HFFc6 (cell line): ENCODE measurements at regions not wholly inside any gene's neighbourhood (a gene's known extent, or its start where the extent isn't known, plus 50 kb on each side); places are given as distances from the start of the nearest gene placed in this dataset.

ENCODE experiments used
- DNase-seq: peaks from one replicate; pipeline ENCODE4 v3.0.0-alpha.2; 2018
- H3K27ac Mint-ChIP-seq: 2 replicates; pipeline ENCODE4 v1.8.0; 2020; ENCODE audit warnings: mild to moderate bottlenecking, mixed read lengths
- H3K27me3 Mint-ChIP-seq: 2 replicates; pipeline ENCODE4 v1.8.0; 2021; ENCODE audit warnings: mild to moderate bottlenecking, moderate library complexity, mixed read lengths; ENCODE audit not compliant: insufficient read depth
- H3K36me3 Mint-ChIP-seq: 2 replicates; pipeline ENCODE4 v1.8.0; 2021; ENCODE audit warnings: low read depth, mixed read lengths
- H3K4me1 Mint-ChIP-seq: 2 replicates; pipeline ENCODE4 v1.8.0; 2020; ENCODE audit warnings: low read depth, mixed read lengths
- H3K4me3 Mint-ChIP-seq: 2 replicates; pipeline ENCODE4 v1.8.0; 2020; ENCODE audit warnings: mild to moderate bottlenecking, moderate library complexity, mixed read lengths
- H3K9me3 Mint-ChIP-seq: 2 replicates; pipeline ENCODE4 v1.8.0; 2020; ENCODE audit warnings: mild to moderate bottlenecking, mixed read lengths
- TF ChIP-seq, protein P1 (sequence below): fragments of 200-600 bp; sonication (generic); IDR thresholded peaks from 2 replicates; pipeline ENCODE4 v1.5.0; 2021; ENCODE audit warnings: antibody characterized with exemption, mild to moderate bottlenecking

GRCh38 chr9:119841016-119841415 lies 471.8 kb upstream of the BRINP1 start:
- peaks cover 31% of the 10 kb centered on the region for H3K9me3 Mint-ChIP-seq
- H3K27me3 Mint-ChIP-seq: peaks cover 5% of the 10 kb centered on the region; the same call in 1 of the 2 replicates

DNA sequence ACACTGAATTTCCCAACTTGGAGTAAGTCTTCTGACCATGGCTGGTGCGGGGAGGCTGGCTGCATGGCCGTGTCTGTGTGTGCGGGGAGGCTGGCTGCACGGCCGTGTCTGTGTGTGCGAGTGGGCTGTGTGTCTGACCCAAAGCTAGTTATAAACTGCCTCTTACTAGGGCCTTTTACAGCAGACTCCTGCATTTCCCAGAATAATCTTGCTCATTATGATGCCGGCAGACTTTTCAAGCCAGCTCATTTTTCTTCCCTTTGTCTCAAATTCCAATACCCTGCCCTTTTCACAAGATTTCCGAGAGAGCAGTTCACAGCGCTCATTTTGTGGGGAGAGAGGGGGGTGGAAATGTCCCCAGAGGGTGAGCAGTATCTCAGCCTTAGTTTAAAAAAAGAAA lies 470.7 kb upstream of the BRINP1 start:
- H3K27me3 Mint-ChIP-seq: peaks cover 5% of the 10 kb centered on the region; the same call in 1 of the 2 replicates
- no peak overlapping the region for H3K27ac Mint-ChIP-seq
- H3K9me3 Mint-ChIP-seq: peaks cover 35% of the 10 kb centered on the region
- no peak overlapping the region for H3K4me3 Mint-ChIP-seq
- no peak for DNase-seq
- H3K36me3 Mint-ChIP-seq: no peaks in the 10 kb centered on the region
- H3K4me1 Mint-ChIP-seq: no peaks in the 10 kb centered on the region
- TF ChIP-seq, protein P1, sequence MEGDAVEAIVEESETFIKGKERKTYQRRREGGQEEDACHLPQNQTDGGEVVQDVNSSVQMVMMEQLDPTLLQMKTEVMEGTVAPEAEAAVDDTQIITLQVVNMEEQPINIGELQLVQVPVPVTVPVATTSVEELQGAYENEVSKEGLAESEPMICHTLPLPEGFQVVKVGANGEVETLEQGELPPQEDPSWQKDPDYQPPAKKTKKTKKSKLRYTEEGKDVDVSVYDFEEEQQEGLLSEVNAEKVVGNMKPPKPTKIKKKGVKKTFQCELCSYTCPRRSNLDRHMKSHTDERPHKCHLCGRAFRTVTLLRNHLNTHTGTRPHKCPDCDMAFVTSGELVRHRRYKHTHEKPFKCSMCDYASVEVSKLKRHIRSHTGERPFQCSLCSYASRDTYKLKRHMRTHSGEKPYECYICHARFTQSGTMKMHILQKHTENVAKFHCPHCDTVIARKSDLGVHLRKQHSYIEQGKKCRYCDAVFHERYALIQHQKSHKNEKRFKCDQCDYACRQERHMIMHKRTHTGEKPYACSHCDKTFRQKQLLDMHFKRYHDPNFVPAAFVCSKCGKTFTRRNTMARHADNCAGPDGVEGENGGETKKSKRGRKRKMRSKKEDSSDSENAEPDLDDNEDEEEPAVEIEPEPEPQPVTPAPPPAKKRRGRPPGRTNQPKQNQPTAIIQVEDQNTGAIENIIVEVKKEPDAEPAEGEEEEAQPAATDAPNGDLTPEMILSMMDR: no peak

More at GRCh38 chr9:119841016-119841415, 471.8 kb upstream of the BRINP1 start:
- no peaks in the 10 kb centered on the region for H3K4me1 Mint-ChIP-seq
- no peak overlapping the region for H3K4me3 Mint-ChIP-seq
- no peaks in the 10 kb centered on the region for H3K36me3 Mint-ChIP-seq
- no peak overlapping the region for H3K27ac Mint-ChIP-seq
- no peak for DNase-seq
- TF ChIP-seq, protein P1: no peak

- no peak overlapping the region for H3K27ac Mint-ChIP-seq
- no peak overlapping the region for H3K4me3 Mint-ChIP-seq
- H3K27me3 Mint-ChIP-seq: peaks cover 5% of the 10 kb centered on the region; the same call in 1 of the 2 replicates
- TF ChIP-seq, protein P1: no peak
- H3K4me1 Mint-ChIP-seq: no peaks in the 10 kb centered on the region
- DNase-seq: no peak
- peaks cover 36% of the 10 kb centered on the region for H3K9me3 Mint-ChIP-seq
- no peaks in the 10 kb centered on the region for H3K36me3 Mint-ChIP-seq
Measured at GRCh38 chr9:119838210-119838609, 469.0 kb upstream of the BRINP1 start.

DNA sequence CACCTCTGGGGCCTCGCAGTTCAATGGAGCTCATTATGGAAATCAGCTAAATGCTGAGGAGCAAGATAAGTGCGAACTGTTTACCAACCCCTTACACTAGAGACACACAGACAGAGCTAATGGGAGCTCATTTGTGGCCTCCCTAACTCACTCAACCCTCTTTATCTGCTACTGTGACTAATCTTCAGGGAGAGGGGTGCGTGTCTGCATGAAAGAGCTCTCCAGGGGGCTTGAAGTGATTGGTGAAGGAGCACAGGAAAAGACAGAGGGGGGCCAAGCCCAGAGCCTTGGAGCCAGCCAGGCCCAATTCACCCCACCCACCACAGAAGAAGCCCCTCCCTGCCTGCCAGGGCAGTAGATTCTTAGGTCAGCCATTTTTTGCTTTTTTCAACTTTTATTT lies 466.8 kb upstream of the BRINP1 start:
- no peak for DNase-seq
- peaks cover 34% of the 10 kb centered on the region for H3K9me3 Mint-ChIP-seq
- H3K27me3 Mint-ChIP-seq: peaks cover 4% of the 10 kb centered on the region; the same call in 1 of the 2 replicates
- H3K36me3 Mint-ChIP-seq: no peaks in the 10 kb centered on the region
- H3K4me1 Mint-ChIP-seq: no peaks in the 10 kb centered on the region
- H3K27ac Mint-ChIP-seq: no peak overlapping the region
- H3K4me3 Mint-ChIP-seq: no peak overlapping the region
- TF ChIP-seq, protein P1: no peak

DNA sequence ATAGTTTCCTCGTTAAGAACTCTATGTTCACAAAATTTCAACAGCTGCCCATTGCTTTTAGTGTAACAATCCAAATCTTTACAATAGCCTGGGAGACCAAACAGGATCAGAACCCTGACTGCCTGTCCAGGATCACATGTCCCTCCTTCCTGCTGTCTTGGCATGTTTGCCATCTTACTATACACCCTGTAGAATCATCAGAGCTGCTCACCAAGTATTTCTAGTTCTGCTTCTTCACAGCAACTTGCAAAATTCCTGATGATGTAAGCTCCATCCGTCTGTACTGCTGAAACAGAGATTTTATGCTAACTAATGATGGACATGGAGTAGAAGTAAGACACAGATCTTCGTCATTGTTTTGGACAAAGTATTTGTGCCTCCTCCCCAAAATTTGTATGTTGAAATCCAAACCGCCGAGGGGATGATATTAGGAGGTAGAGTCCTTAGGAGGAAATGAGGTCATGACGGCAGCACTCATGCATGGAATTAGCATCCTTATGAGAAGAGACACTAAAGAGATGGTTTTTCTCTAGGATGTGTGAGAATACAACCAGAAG lies 464.9 kb upstream of the BRINP1 start:
- TF ChIP-seq, protein P1: no peak
- DNase-seq: no peak
- Mint-ChIP-seq H3K27me3 (no peaks in the 10 kb centered on the region), H3K27ac (no peak overlapping the region), H3K4me1 (no peaks in the 10 kb centered on the region), H3K4me3 (no peak overlapping the region), H3K36me3 (no peaks in the 10 kb centered on the region), H3K9me3 (peaks cover 25% of the 10 kb centered on the region)
